NOMO-1 treated with dmso at 0.1 percent for 144 hours (cell line): ENCODE measurements at regions not wholly inside any gene's neighbourhood (a gene's known extent, or its start where the extent isn't known, plus 50 kb on each side); places are given as distances from the start of the nearest gene placed in this dataset.

Experiments
- DNase-seq: peaks from one replicate; lab custom pipeline; 2025; ENCODE audit not compliant: unreplicated experiment; lab: John Stamatoyannopoulos, UW

- DNase-seq = no peak
Observed at GRCh38 chr2:22784566-22784965, 600.4 kb upstream of the KLHL29 start.

DNA sequence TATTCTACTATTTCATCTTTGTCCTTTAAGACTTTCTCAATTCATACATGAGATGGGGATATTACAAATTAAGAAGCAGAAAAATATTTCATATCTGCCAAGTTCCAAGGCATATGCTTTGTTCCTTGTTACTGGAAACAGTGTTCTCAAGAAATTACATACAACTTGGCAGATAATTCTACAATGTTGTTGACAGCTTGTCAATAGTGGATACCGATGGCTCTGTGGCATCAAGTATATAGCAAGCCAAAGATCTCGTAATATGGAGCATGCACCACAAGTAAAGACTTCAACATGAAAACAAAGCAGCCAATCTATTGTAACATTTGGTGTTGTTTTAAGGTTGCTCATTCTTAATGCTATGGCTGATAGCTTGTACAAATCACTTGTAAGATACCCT is 598.2 kb upstream of the KLHL29 start:
- DNase-seq = no peak

GRCh38 chr2:22787745-22788144 is 597.2 kb upstream of the KLHL29 start:
- DNase-seq = no peak

DNA sequence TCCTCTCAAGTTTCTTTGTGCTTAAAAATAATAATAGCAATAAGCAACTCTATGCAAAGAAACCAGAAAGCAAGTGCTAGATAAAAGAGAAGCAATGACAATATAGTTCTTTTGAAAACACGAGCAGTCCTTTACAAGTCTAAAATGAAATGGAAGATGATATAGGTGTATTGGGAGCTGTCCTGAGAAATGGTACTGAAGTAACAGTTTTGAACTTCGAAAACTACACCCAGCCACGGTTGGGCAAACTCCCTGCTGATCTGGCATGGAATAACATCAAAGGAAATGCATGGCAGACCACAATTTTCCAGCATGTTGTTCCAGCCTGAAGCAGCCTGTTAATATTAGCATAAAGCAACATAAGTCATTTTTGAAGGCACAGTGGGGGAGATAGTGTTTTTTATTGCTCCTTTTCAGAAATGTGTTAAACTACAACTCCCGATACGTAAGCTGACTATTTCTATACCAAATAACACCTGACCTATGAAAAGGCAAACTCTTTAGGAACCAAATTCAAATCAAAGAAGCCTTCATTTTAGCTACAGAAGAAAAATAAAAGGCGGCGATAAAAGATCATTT is 596.1 kb upstream of the KLHL29 start:
- no peak for DNase-seq

DNA sequence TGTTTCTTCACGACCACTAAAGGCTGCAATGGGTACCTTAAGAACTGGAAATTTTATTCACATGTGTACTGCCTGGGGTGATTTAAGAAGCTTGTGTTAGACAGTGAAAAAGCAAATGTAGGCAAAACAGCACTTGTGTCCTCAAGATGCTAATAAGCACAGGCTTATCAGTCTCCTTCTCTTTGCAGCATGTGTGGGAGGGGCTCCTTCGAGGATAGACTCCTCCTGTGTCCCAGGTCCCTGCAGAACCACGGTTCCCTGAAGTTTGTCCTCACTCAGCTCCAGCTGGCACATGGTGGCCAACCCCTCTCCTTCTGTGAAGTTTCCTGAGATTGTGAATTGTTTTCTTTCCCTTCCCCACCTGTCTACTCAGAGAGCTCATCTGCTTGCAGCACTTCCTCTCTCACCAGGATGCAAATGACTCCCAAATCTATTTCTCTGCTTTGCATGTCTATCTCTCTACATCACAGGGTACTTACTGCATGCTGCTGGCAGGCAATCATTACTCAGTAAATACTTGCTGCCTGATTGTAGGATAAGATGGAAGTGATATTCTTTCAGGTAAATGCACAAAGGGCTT is 589.6 kb upstream of the KLHL29 start:
- DNase-seq = no peak

DNA sequence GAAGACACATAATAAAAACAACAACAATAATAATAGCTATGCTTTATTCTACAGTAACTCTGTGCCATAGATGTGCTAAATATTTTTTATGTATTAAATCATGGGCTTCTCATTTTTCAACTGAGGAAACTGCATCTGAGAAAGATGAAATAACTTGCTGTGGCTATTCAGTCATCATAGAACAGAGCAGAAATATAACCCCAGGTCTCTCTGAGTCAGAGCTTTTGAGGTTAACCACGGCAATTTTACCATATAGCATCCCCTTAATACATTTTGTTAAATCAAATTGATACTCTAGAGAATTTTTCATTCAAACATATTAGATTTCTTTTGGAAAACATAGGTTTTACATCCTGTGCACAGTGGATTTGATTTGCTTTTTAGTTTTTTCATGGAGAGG is 586.6 kb upstream of the KLHL29 start:
- DNase-seq = no peak

- DNase-seq = no peak
Observed at GRCh38 chr2:22800412-22800811, 584.6 kb upstream of the KLHL29 start.

GRCh38 chr2:22801071-22801470 is 583.9 kb upstream of the KLHL29 start:
- DNase-seq = no peak

GRCh38 chr2:22801970-22802369 is 583.0 kb upstream of the KLHL29 start:
- DNase-seq = no peak

- no peak for DNase-seq
Observed at GRCh38 chr2:22807872-22808271, 577.1 kb upstream of the KLHL29 start.

- no peak for DNase-seq
Observed at GRCh38 chr2:22810602-22811001, 574.4 kb upstream of the KLHL29 start.

GRCh38 chr2:22812065-22812680 is 572.8 kb upstream of the KLHL29 start:
- DNase-seq = no peak

DNA sequence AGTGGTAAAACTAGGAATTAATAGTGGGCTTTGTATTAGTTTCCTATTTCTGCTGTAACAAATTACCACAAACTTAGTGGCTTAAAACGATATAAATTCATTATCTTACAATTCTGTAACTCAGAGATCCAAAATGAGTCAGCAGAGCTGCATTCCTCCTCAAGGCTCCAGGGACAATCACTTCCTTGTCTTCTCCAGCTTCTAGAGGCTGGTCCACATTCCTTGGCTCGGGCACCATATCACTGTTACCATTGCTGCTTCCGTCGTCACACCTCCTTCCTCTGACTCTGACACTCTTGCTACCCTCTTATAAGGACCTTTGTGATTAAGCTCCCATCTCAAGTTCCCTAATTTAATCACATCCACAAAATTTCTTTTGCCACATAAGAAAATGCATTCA is 567.8 kb upstream of the KLHL29 start:
- DNase-seq = no peak

GRCh38 chr2:22821458-22821857 is 563.5 kb upstream of the KLHL29 start:
- no peak for DNase-seq

DNA sequence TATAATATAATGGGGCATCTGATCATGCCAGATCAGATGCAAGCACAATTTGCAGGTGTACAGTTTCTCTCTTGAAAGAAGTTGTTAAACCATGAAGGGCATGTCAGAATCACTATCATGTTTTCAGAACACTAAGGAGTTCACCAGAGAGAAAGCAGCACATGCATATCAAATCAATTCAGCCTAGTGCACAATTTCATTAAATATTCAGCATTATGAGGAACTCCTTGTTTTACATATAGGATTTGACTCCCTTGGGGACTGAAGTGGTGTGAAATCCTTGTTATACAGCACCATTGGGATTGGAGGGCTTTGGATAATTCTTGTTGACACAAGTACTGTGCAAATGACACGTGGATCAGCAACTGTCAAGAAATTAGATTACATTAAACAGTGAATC is 562.1 kb upstream of the KLHL29 start:
- no peak for DNase-seq

GRCh38 chr2:22824618-22825017 is 560.4 kb upstream of the KLHL29 start:
- no peak for DNase-seq

DNA sequence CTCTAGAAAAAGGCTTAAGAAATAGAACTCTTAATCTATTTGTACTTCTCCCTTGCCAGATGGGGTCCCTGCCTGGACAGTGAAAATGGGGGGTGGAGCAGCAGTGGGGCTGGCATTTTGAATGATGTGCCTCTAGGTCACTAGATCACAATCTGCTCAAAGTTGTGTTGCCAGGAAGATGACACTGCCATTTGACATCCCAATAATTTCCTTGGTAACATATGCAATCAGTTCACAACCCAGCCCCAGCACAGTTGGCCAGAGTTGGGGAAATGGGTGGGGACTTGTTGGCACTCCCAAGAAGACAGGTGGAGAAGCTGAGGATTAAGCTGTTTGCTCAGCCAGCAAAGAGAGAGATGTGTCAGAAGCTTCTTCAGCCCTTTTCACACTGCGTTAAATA is 558.3 kb upstream of the KLHL29 start:
- no peak for DNase-seq

DNA sequence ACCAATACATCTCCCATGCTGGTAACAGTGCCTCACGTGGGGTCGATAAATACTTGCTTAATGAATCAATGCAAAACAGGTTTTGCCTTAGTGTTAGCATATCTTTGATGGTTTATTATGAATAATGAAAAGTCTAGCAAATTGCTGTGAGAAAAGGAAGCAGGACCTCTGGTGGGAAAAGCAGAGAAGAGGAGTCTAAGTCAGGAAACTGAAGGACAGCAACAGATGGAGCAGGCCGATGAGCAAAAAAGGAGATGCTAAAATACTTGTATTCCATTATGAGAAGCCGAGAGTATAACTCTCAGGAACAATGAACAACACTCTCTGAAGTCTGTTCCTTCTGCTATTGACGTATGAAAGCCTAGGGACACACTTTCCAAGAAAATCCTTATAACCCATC is 555.2 kb upstream of the KLHL29 start:
- DNase-seq = no peak

- DNase-seq = no peak
Observed at GRCh38 chr2:22832196-22832595, 552.8 kb upstream of the KLHL29 start.

DNA sequence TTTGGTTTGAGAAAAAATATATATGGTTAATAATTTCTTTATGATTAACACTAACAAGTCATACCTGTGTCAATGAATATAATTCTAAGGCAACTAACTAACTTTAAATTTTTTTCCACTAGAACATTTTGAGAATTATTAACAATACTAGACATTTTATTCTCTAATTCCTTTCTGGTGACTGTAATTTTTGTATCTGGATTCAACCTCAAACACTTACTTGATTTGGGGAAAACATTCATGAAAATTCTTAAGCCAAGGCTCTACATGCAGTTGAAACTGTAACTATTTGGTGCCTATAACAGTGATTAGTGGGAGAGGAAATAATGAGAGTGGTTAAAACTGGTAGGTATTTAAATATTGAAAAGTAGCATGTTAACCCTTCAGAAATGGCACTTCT is 546.5 kb upstream of the KLHL29 start:
- no peak for DNase-seq

- no peak for DNase-seq
Observed at GRCh38 chr2:22842205-22842869, 542.6 kb upstream of the KLHL29 start.

GRCh38 chr2:22843919-22844537 is 541.0 kb upstream of the KLHL29 start:
- DNase-seq = no peak
